ENCODE measurements at regions not wholly inside any gene's neighbourhood (a gene's known extent, or its start where the extent isn't known, plus 50 kb on each side); places are given as distances from the start of the nearest gene placed in this dataset.

DNA sequence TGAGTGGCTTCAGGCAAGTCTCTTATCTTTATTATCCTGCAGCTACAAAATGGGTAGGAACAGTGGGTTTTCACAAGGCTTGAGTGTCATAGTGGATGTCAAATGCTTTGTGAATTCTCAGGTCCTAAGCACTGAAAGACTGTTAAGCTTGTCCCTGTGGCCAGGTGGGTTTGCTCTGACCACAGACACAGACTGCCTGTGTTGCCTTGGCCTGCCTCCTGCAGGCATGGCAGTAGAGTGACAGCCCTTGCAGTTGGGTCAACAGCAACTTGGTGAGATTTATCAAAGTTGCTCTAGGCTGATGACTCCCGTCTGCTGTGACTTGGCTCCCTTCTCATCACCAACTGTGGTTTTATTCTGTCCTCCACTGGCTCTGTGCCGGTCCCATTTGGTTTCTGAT is 520.0 kb upstream of the CCDC196 start:
- TF ChIP-seq, protein P1, sequence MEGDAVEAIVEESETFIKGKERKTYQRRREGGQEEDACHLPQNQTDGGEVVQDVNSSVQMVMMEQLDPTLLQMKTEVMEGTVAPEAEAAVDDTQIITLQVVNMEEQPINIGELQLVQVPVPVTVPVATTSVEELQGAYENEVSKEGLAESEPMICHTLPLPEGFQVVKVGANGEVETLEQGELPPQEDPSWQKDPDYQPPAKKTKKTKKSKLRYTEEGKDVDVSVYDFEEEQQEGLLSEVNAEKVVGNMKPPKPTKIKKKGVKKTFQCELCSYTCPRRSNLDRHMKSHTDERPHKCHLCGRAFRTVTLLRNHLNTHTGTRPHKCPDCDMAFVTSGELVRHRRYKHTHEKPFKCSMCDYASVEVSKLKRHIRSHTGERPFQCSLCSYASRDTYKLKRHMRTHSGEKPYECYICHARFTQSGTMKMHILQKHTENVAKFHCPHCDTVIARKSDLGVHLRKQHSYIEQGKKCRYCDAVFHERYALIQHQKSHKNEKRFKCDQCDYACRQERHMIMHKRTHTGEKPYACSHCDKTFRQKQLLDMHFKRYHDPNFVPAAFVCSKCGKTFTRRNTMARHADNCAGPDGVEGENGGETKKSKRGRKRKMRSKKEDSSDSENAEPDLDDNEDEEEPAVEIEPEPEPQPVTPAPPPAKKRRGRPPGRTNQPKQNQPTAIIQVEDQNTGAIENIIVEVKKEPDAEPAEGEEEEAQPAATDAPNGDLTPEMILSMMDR (IDR thresholded peaks at IDR 0.05; ENCODE audit: control insufficient read depth, insufficient read depth, low read depth, low read length, missing control alignments) = no peak
- DNase-seq (ENCODE audit: low read depth) = no peak
- no peak overlapping the region for H3K4me3 ChIP-seq (ENCODE audit: control insufficient read depth, low read depth, low read length)

- H3K4me3 ChIP-seq (ENCODE audit: control insufficient read depth, low read depth, low read length) = no peak overlapping the region
- no peak for DNase-seq (ENCODE audit: low read depth)
- TF ChIP-seq, protein P1 (IDR thresholded peaks at IDR 0.05; ENCODE audit: control insufficient read depth, insufficient read depth, low read depth, low read length, missing control alignments) = no peak
Observed at GRCh38 chr14:65972346-65972870, 513.8 kb upstream of the CCDC196 start.

GRCh38 chr14:65972891-65973290 is 513.3 kb upstream of the CCDC196 start:
- H3K4me3 ChIP-seq (ENCODE audit: control insufficient read depth, low read depth, low read length) = no peak overlapping the region
- TF ChIP-seq, protein P1 (IDR thresholded peaks at IDR 0.05; ENCODE audit: control insufficient read depth, insufficient read depth, low read depth, low read length, missing control alignments) = no peak
- DNase-seq (ENCODE audit: low read depth) = peak; percentile 27

DNA sequence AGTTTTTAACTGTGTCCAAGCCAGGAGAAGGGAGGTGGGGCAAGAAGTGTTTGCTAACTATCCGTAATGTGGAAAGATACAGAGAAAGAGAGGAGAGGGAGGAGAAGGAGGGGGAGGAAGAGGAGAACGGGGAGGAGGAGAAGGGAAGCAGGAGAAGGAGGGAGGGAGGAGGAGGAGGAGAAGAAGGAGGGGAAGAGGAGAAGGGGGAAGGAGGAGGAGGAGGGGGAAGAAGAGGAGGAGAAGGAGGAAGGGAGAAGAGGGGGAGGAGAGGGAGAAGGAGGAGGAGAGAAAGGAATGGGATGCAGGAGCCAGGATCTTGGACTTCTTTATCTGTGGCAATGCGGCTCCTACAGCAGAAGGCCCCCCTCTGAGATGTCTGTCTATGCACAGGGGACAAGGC is 510.3 kb upstream of the CCDC196 start:
- H3K4me3 ChIP-seq (ENCODE audit: control insufficient read depth, low read depth, low read length) = no peak overlapping the region
- no peak for DNase-seq (ENCODE audit: low read depth)
- TF ChIP-seq, protein P1 (IDR thresholded peaks at IDR 0.05; ENCODE audit: control insufficient read depth, insufficient read depth, low read depth, low read length, missing control alignments) = no peak

DNA sequence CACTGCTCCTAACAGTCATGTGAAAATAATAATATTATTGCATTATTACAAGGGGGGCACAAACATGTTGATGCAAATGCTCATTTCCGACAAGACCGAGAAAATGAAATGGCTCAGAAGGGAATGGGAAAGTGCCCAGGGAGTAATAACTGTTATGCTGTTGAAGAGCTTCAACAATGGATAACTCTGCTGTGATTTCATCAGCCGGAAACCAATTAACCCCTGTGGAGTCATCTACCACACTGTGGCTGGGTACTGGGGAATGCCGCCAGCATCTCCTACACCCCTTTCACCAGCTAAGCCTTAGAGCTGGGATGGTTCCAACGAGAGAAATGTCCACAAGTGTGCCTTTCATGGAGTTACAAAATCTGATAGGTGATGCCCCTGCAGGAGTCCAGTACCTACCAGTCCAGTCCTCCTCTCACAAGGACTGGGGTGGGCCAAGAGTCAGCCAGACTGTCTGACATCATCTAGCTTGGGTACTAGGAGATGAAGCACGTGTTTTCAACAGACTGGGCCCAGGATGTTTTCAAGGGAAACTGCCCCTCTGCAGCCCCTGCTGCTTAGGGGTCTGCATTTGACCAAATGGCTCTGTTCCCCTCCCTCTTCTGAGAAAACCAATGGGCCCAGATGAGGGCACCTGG is 509.3 kb upstream of the CCDC196 start:
- no peak overlapping the region for H3K4me3 ChIP-seq (ENCODE audit: control insufficient read depth, low read depth, low read length)
- TF ChIP-seq, protein P1 (IDR thresholded peaks at IDR 0.05; ENCODE audit: control insufficient read depth, insufficient read depth, low read depth, low read length, missing control alignments) = no peak
- DNase-seq (ENCODE audit: low read depth) = peak; percentile 39

GRCh38 chr14:65981192-65981843 is 504.9 kb upstream of the CCDC196 start:
- no peak overlapping the region for H3K4me3 ChIP-seq (ENCODE audit: control insufficient read depth, low read depth, low read length)
- DNase-seq (ENCODE audit: low read depth) = no peak
- TF ChIP-seq, protein P1 (IDR thresholded peaks at IDR 0.05; ENCODE audit: control insufficient read depth, insufficient read depth, low read depth, low read length, missing control alignments) = no peak

Measured in AG09309 (cell line).